ENCODE measurements at regions not wholly inside any gene's neighbourhood (a gene's known extent, or its start where the extent isn't known, plus 50 kb on each side); places are given as distances from the start of the nearest gene placed in this dataset.

DNA sequence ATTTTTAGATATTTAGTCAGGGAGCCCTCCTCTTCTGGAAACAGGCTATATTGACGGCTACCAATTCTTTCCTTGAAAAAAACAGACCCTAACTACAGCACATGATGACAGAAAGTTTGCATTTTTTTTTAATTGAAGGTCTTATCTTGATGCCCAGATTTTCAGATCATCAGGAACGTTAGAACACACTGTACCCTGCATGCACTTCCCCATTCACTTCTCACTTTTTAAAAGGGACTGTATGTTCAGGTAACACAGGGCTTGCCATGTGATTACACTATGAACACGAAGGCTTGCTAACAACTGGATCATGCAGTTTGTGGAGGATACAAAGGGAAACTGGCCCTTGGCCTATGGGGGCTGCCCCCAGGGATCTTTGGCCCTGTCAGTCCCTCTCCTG, 92.6 kb downstream of the RPS29 start:
- POLR2A ChIA-PET: no interaction called here
- CTCF ChIA-PET: interaction anchor here (2.3 kb wide), 1 partner anchor 32 kb away, joined by 9 read pairs; no protein-coding TSS in a partner anchor
- no peak for TF ChIP-seq SUZ12 (IDR thresholded peaks at IDR 0.05)
- TF ChIP-seq NFRKB (IDR thresholded peaks at IDR 0.05): no peak
- no peak for TF ChIP-seq TARDBP (IDR thresholded peaks at IDR 0.05)
- no peak for TF ChIP-seq FOXK2 (IDR thresholded peaks at IDR 0.05)
- no peak for TF ChIP-seq ELF4 (IDR thresholded peaks at IDR 0.05)
- TF ChIP-seq SP1 (IDR thresholded peaks at IDR 0.05): no peak
- TF ChIP-seq LEF1 (IDR thresholded peaks at IDR 0.05; ENCODE audit: borderline replicate concordance): no peak
- DNase-seq (ENCODE audit: extremely low spot score): no peak

DNA sequence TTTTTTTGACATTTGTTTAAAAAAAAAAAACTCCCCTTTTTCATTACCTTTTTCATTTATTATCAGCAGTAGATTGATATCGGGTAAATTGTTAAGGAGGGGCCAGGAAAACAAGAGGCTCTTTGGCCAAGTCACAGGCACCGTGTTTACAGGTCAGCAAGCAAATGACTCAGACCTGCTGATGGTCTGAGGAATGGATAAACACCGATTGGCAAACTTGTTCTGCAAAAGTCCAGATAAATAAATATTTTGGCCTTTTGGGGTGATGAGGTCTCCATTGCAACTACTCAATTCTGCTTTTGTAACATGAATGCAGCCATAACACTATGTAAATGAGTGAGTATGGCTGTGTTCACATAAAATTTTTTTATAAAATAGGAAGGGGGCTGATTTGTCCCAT, 94.0 kb downstream of the RPS29 start:
- TF ChIP-seq SP1 (IDR thresholded peaks at IDR 0.05): no peak
- POLR2A ChIA-PET: interaction anchor here (0.6 kb wide), 1 partner anchor 37 kb away, joined by 3 read pairs; no protein-coding TSS in a partner anchor
- DNase-seq (ENCODE audit: extremely low spot score): no peak
- CTCF ChIA-PET: interaction anchor here (0.6 kb wide), 1 partner anchor 606 kb away, joined by 3 read pairs; no protein-coding TSS in a partner anchor

DNA sequence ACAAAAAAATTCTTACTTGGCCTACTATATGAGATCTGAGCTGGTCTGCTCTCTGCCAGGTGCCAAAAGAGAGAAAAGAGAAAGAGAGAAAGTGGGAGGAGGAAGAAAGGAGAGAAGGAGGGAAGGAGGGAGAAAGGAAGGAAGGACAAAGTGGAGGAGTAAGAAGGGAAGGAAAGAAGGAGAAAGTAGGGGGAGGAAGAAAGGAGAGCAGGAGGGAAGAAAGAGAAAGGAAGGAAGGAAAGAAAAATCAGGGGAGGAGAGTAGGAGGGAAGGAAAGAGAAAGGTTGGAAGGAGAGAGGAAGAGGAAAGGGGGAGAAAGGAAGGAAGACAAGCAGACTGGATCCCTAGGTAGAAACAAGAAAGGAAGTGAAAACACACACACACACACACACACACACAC, 96.8 kb downstream of the RPS29 start:
- TF ChIP-seq NFRKB (IDR thresholded peaks at IDR 0.05): no peak
- DNase-seq (ENCODE audit: extremely low spot score): no peak
- ChIA-PET POLR2A (no interaction called here), CTCF (interaction anchor here (1.3 kb wide), 1 partner anchor 28 kb away, joined by 3 read pairs; no protein-coding TSS in a partner anchor)

DNA sequence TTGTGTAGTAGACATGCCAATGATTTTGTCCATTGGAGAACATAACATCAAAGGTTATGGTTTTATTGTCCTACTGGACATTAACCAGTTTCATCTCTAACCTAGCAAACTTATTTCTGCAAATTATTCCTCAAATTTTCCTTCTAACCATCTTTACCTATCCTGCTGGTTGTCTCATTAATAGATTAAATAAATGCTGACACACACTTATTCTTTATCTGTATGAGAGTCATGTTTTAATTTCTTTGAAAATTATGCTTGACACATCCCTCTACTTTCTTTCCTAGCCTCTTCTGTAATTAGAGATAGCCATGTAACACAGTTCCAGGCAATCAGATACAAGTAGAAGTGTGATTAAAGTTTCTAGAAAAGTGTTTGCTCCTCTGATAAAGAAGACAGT, 98.9 kb downstream of the RPS29 start:
- no peak for TF ChIP-seq CTBP1 (IDR thresholded peaks at IDR 0.05; ENCODE audit: borderline replicate concordance)
- no peak for TF ChIP-seq FOXM1 (IDR thresholded peaks at IDR 0.05; ENCODE audit: borderline replicate concordance)
- no peak for TF ChIP-seq ARNT (IDR thresholded peaks at IDR 0.05)
- no peak for TF ChIP-seq FOXK2 (IDR thresholded peaks at IDR 0.05)
- TF ChIP-seq ELF4 (IDR thresholded peaks at IDR 0.05): no peak
- no peak for TF ChIP-seq SUZ12 (IDR thresholded peaks at IDR 0.05)
- TF ChIP-seq SP1 (IDR thresholded peaks at IDR 0.05): no peak
- no peak for TF ChIP-seq HDGF (IDR thresholded peaks at IDR 0.05; ENCODE audit: borderline replicate concordance)
- no peak for TF ChIP-seq BHLHE40 (IDR thresholded peaks at IDR 0.05; ENCODE audit: borderline replicate concordance)
- TF ChIP-seq LEF1 (IDR thresholded peaks at IDR 0.05; ENCODE audit: borderline replicate concordance): no peak
- TF ChIP-seq FOXA1 (IDR thresholded peaks at IDR 0.05): no peak
- TF ChIP-seq ZNF384 (IDR thresholded peaks at IDR 0.05): no peak
- TF ChIP-seq TARDBP (IDR thresholded peaks at IDR 0.05): no peak
- no peak for TF ChIP-seq NFRKB (IDR thresholded peaks at IDR 0.05)
- no peak for TF ChIP-seq L3MBTL2 (conservative IDR thresholded peaks at IDR 0.05)
- ChIA-PET CTCF (no interaction called here), POLR2A (no interaction called here)
- DNase-seq (ENCODE audit: extremely low spot score): no peak

DNA sequence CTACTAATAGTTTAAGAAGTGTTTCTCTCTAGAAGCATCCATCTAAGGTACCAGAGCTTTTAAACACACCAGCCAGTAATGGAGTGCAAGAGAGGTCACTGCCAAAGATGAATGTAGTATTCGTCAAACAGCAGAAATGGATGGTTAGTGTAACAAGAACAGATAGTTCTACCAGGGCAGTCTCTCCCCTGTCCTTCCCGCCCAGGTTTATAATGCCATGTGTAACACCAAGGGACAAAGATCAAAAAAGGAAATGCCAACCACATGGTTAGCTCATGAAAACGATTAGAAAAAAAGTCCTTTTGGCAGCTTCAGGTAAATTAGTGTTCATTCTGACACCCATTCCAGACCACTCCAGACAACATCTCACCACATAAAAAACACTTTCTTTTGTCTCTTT, 100.9 kb downstream of the RPS29 start:
- DNase-seq (ENCODE audit: extremely low spot score): no peak
- ChIA-PET POLR2A (no interaction called here), CTCF (interaction anchor here (0.7 to 2.3 kb wide), 4 partner anchors 11 to 25 kb away, joined by 3 to 11 read pairs (median 5); no protein-coding TSS in a partner anchor)
- TF ChIP-seq NFRKB (IDR thresholded peaks at IDR 0.05) (no peak), L3MBTL2 (conservative IDR thresholded peaks at IDR 0.05) (no peak)

DNA sequence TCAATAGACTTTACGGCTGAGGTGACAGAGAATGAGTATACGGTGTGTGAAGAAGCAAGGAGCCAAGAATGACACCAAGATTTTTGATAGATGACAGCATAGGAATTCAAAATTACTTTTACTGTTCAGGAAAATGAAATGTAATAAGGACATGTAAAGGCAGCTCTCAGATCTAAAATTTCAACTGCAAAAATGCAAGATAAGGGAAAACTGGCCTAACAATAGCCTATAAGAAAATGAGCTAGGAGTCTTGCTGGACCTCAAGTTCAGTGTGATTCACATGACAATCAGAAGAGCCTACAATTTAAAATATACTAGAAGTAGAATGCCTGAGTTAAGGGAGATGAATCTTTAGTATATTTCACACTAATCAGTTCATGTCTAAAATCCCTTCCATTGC, 102.0 kb downstream of the RPS29 start:
- TF ChIP-seq HDGF (IDR thresholded peaks at IDR 0.05; ENCODE audit: borderline replicate concordance) (no peak), TARDBP (IDR thresholded peaks at IDR 0.05) (no peak), BHLHE40 (IDR thresholded peaks at IDR 0.05; ENCODE audit: borderline replicate concordance) (no peak), ELF4 (IDR thresholded peaks at IDR 0.05) (no peak), ARNT (IDR thresholded peaks at IDR 0.05) (no peak), FOXM1 (IDR thresholded peaks at IDR 0.05; ENCODE audit: borderline replicate concordance) (no peak), NFRKB (IDR thresholded peaks at IDR 0.05) (no peak), SUZ12 (IDR thresholded peaks at IDR 0.05) (no peak), LEF1 (IDR thresholded peaks at IDR 0.05; ENCODE audit: borderline replicate concordance) (no peak), FOXK2 (IDR thresholded peaks at IDR 0.05) (no peak), SP1 (IDR thresholded peaks at IDR 0.05) (no peak), FOXA1 (IDR thresholded peaks at IDR 0.05) (no peak), CTBP1 (IDR thresholded peaks at IDR 0.05; ENCODE audit: borderline replicate concordance) (no peak), L3MBTL2 (conservative IDR thresholded peaks at IDR 0.05) (no peak), ZNF384 (IDR thresholded peaks at IDR 0.05) (no peak)
- TF ChIP-seq, protein P1, sequence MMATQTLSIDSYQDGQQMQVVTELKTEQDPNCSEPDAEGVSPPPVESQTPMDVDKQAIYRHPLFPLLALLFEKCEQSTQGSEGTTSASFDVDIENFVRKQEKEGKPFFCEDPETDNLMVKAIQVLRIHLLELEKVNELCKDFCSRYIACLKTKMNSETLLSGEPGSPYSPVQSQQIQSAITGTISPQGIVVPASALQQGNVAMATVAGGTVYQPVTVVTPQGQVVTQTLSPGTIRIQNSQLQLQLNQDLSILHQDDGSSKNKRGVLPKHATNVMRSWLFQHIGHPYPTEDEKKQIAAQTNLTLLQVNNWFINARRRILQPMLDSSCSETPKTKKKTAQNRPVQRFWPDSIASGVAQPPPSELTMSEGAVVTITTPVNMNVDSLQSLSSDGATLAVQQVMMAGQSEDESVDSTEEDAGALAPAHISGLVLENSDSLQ (IDR thresholded peaks at IDR 0.05): no peak
- POLR2A ChIA-PET: no interaction called here
- CTCF ChIA-PET: interaction anchor here (1.7 to 2.3 kb wide), 2 partner anchors 14 to 23 kb away, joined by 6 to 11 read pairs; no protein-coding TSS in a partner anchor
- no peak for DNase-seq (ENCODE audit: extremely low spot score)

DNA sequence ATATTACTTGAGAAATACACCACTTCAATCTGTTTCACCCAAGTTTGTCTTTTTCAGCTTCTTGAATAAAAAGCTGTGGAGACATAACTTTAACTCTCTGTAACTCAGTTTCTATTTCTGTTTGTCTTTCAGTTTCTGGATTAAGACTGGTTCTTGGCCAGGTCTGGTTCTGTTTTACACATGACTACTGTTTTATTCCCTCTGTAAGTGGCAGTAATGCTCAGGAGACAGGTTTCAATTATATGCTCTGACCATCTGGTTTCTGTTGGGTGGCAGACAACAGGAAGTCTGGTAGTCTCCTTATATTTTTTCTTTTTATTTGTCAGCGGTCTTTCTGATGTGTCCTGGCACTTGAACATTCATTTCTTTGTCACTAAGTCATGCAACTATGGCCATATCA, 102.9 kb downstream of the RPS29 start:
- ChIA-PET CTCF (no interaction called here), POLR2A (no interaction called here)
- TF ChIP-seq L3MBTL2 (conservative IDR thresholded peaks at IDR 0.05): no peak
- TF ChIP-seq ELF4 (IDR thresholded peaks at IDR 0.05): no peak
- no peak for TF ChIP-seq FOXK2 (IDR thresholded peaks at IDR 0.05)
- no peak for TF ChIP-seq BHLHE40 (IDR thresholded peaks at IDR 0.05; ENCODE audit: borderline replicate concordance)
- TF ChIP-seq CTBP1 (IDR thresholded peaks at IDR 0.05; ENCODE audit: borderline replicate concordance): no peak
- no peak for DNase-seq (ENCODE audit: extremely low spot score)

DNA sequence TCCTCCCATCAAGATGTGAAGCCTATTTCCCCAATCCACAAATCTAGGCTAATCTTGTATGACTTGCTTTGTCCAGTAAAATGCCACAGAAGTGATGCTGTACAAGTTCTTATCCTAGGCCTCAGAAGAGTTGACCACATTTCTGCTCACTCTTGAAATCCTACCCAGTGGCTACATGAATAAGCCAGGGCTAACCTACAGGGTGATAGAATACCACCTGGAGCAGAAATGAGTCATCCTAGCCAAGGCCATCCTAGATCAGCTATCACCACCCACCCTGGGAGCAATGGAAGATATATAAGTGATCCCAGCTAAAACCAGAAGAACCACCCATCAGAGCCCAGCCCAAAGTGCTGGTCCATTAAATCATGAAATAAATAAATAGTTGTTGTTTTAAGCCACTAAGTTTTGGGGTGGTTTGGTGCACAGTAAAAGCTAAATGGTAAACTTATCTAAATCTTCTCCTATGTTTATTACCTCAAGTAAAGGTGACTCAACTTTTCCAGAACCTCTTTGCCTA, 105.1 kb downstream of the RPS29 start:
- POLR2A ChIA-PET: no interaction called here
- CTCF ChIA-PET: no interaction called here
- no peak for DNase-seq (ENCODE audit: extremely low spot score)
- no peak for TF ChIP-seq LEF1 (IDR thresholded peaks at IDR 0.05; ENCODE audit: borderline replicate concordance)

Data from HEK293T (cell line).